ENCODE measurements at regions not wholly inside any gene's neighbourhood (a gene's known extent, or its start where the extent isn't known, plus 50 kb on each side); places are given as distances from the start of the nearest gene placed in this dataset.

- no peak for DNase-seq (ENCODE audit: low read depth in 2 of 2)
Observed at GRCh38 chr5:4386152-4386551, 754.0 kb upstream of the ADAMTS16 start.

- DNase-seq (ENCODE audit: low read depth in 2 of 2) = no peak
Observed at GRCh38 chr5:4387290-4387689, 752.8 kb upstream of the ADAMTS16 start.

GRCh38 chr5:4395752-4396151 is 744.4 kb upstream of the ADAMTS16 start:
- no peak for DNase-seq (ENCODE audit: low read depth in 2 of 2)

DNA sequence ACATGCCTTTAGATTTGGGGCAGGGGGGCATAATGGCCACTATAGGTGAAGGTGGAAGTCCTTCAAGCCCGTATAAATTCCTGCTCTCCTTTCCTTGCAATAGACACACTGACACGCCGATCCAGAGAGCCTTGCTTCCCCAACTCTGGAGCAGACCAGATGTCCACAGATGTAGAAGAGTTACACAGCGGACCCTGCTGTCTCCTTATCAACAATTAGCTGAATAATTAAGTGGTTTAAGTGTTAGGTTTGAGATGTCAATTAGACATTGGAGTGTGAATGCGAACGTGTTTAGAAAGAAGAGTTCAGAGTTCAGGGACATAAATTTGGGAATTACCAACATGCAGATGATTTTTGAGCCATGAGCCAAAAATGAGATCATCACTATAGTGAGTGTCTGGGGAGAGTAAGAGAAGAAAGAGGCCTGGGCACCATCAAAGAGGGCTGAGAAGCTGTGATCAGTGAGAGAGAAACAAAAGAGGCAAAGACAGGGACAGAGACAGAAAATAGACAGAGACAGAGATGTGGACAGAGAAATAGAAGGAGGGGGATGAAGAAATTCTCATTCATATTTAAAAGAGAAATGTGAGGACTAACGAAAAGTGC is 734.4 kb upstream of the ADAMTS16 start:
- DNase-seq (ENCODE audit: low read depth in 2 of 2) = no peak

DNA sequence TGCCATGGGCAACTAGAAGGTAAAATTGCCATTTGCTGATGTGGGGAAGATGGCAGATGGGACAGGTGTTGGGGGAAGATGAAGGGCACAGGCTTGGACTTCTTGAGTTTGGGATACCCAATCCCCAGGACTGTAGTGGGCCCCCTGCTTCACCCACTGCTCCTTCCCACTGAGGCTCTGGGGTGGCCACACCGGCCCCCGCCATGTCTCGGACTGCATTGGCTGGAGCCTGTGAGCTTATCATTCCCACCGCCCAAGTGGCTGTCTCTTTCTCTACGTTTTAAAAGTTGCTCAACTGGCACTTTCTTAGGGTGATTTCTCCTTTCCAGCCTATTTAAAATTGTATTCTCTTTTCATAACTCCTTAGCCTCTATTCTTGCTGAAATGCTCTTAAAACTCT is 730.0 kb upstream of the ADAMTS16 start:
- DNase-seq (ENCODE audit: low read depth in 2 of 2) = no peak

DNA sequence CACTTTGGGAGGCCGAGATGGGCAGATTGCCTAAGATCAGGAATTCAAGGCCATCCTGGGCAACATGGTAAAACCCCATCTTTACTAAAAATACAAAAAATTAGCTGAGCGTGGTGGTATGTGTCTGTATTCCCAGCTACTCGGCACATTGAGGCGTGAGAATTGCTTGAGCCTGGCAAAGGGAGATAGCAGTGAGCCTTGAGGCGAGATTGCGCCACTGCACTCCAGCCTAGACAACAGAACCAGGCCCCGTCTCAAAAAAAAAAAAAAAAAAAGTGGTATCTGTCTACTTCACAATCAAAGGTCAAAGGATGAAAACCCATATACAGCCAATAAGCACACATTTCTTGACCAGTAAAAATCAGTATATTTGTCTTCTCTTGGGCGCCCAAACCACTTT is 728.5 kb upstream of the ADAMTS16 start:
- DNase-seq (ENCODE audit: low read depth in 2 of 2) = no peak

DNA sequence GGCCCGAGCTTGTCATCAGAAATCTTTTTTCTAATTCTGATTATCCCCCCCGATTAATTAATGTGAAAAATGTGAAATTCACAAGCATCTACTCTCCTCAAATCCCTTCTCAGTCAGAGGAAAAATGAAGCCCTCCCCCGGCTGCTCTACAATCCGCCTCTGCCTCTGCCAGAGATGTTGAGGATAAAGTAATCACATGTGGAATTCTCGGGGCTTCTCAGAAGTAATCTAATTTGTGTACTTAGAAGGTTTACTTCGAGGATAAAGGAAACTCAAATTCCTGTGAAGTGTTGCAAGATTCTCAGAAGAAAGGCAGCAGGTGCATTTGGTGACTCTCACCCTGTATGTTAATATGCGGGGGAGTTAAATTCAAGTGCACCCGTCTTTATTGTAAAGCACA is 726.1 kb upstream of the ADAMTS16 start:
- DNase-seq (ENCODE audit: low read depth in 2 of 2) = no peak

DNA sequence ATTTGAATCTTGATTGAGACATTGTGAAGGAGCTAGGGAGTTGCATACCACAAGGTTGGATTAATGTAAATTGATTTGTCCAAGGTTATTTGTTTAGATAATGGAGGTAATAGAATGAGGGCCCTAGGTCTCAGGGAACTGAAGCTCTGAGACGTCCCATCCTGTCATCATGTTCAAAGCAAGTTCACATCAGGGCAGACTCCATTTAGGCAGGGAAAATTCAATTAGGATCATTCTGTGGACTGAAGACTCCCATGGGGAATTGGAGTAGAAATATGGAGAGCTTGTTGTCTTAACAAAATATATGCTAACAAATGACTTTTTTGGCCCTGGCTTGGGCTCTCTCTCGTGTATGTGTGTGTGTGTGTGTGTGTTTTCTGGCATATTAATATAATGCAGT is 722.0 kb upstream of the ADAMTS16 start:
- no peak for DNase-seq (ENCODE audit: low read depth in 2 of 2)

GRCh38 chr5:4419281-4419680 is 720.8 kb upstream of the ADAMTS16 start:
- DNase-seq (ENCODE audit: low read depth in 2 of 2) = no peak

DNA sequence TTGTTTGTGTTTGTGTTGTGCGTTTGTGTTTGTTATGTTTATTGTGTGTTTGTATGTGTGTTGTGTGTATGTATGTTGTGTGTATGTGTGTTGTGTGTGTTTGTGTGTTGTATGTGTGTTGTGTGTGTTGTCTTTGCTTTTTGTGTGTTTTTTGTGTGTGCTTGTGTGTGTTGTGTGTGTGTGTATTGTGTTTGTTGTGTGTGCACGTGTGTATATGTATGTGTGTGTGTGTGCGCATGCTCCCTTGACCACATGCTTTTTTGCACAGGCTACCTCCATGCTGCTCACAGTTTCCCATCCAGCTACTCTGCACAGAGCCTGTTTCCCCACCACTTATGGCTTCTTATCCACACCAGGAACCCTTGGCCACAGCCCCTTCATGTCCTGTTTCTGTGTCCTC is 720.0 kb upstream of the ADAMTS16 start:
- no peak for DNase-seq (ENCODE audit: low read depth in 2 of 2)

DNA sequence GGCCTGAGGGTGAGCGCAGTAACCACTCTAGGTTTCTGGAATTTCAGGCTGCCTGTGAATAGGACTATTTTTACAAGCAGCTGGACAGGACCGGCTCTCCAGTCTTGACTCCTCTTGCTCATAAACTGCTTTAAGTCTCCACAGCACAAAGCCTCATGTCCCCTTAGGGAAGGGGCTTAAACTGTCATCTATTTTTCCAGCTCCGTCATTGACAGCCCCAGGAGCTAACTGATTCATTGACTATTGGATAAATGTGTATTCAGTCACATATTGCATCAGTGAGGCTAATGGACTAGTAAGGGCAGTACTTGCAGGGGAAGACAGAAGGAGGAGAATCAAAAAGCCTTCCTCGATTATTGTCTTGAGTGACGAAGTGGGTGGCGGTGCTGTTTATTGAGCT is 719.4 kb upstream of the ADAMTS16 start:
- no peak for DNase-seq (ENCODE audit: low read depth in 2 of 2)

- no peak for DNase-seq (ENCODE audit: low read depth in 2 of 2)
Observed at GRCh38 chr5:4422247-4422646, 717.9 kb upstream of the ADAMTS16 start.

- DNase-seq (ENCODE audit: low read depth in 2 of 2) = no peak
Observed at GRCh38 chr5:4424895-4425294, 715.2 kb upstream of the ADAMTS16 start.

GRCh38 chr5:4440536-4440935 is 699.6 kb upstream of the ADAMTS16 start:
- no peak for DNase-seq (ENCODE audit: low read depth in 2 of 2)

- no peak for DNase-seq (ENCODE audit: low read depth in 2 of 2)
Observed at GRCh38 chr5:4442221-4442620, 697.9 kb upstream of the ADAMTS16 start.

DNA sequence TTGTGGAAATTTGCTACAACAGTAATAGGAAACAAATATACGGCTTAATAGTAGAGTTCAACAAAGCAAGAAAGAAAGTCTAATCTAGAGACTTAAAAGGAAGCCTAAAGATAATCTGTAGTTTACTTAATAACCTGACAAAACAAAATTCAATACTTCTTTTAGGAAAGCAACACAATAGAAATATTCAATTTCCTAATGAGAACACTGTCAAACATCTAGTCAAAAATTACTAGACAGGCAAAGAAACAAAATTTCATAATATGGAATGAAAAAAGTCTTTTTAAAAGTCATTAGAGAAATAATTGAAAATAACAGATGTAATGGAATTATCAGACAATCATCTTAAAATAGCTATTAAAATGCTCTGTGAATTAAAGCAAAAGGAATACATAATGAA is 692.5 kb upstream of the ADAMTS16 start:
- no peak for DNase-seq (ENCODE audit: low read depth in 2 of 2)

DNA sequence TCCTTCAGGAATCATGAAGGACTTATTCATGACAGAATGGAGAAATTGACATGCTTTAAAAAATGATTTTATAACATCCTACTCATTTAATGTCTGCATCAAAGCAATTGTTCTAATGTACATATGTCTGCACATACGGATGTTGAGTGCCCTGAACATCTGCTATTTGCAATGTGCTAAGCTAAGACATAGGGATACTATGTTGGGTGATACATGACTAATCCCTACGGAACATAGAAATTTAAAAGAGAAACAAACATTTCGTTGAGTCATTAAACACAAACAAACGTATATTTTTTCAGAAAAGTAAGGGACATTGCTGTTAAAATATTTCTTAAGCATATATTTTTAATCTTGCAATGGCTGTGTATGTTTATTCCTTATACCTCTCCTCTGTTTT is 686.5 kb upstream of the ADAMTS16 start:
- no peak for DNase-seq (ENCODE audit: low read depth in 2 of 2)

GRCh38 chr5:4479426-4479825 is 660.7 kb upstream of the ADAMTS16 start:
- DNase-seq (ENCODE audit: low read depth in 2 of 2) = no peak

DNA sequence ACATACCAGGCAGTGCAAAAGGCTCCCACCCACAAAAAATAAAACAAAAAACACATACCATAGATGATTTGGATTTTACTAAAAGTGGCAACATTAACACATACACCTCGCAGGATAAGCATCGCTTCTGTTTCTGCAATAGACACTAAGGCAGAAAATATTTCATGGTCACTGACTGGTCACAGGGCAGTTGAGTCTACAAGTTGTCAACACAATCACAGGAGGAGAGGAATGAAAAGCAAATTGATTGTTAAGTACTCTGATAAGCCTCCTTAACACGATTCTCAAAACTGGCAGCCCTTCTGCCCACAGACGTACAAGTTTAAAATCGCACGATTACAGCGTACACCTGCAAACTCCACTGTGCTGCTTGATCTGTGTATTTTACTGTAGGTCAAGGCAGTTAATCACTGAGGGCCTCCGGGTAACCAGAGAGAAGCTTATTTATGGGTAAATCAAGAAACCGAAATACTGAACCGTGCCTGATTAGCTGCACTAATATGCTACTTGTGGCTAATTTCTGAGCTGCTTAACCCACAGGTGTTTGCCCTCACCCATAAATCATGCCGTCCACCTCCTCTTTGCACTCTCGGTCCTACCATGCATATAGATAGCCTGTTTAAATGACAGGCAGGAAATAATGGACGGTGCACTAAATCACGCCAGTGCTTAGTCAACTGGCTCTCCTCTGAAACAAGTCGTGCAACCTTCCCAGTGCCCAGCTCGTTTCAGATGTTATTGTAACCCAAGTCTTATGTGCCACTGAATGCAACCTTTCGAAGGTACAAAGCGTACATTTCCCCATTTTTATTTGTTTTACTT is 659.4 kb upstream of the ADAMTS16 start:
- no peak for DNase-seq (ENCODE audit: low read depth in 2 of 2)

DNA sequence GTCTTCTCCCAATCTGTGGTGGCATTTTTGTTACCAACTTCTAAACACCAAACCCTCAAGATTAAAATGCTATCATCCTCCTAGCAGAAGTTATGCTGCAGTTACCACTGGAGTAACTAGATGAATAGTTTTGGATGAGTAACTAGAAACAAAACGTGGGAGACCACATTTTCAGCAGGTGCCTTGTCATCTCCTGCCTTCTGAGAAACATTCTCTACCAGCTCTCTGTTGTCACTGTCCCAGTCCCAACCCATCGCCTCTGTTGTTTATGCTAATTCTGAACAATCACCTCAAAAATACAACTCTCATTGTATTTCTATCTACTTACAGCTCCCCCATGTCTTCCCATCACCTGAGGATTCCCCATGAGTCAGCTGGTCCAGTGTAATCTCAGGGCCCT is 652.5 kb upstream of the ADAMTS16 start:
- DNase-seq (ENCODE audit: low read depth in 2 of 2) = no peak

GRCh38 chr5:4511996-4512656 is 628.0 kb upstream of the ADAMTS16 start:
- no peak for DNase-seq (ENCODE audit: low read depth in 2 of 2)

- DNase-seq (ENCODE audit: low read depth in 2 of 2) = no peak
Observed at GRCh38 chr5:4513381-4513780, 626.7 kb upstream of the ADAMTS16 start.

DNA sequence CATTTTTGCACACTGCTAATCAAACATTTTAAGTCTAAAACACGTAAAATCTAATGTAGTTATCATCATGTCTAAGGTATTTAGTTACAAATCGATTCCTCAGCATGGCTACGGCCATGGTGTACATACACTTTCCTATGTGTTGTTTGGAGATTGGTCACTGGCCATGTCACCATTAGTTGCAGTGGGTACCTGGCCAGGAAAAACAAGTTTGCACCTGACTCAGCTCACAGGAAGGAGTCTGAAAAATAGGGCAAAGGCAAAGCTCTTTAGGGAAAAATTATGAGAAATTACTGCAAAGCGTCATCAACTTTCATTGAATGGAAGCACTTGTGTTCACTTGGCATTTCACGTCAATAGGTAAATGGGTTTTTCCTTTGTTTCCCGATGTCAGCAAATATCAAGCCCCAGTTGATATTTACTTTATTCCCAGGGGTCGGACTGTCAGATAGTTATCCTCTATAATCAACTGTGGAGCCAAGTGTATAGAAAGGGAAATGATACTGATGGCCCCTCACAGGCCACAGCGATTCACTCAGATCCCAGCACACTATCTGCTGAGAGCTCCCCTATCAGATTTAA is 626.0 kb upstream of the ADAMTS16 start:
- no peak for DNase-seq (ENCODE audit: low read depth in 2 of 2)

All from stimulated activated CD4-positive, alpha-beta T cell treated with anti-CD3 and anti-CD28 coated beads, Interleukin-15, amount 100 ng/mL, for 48 hours (primary cell).